WTC11 (cell line): ENCODE measurements at regions not wholly inside any gene's neighbourhood (a gene's known extent, or its start where the extent isn't known, plus 50 kb on each side); places are given as distances from the start of the nearest gene placed in this dataset.

Experiments
- ATAC-seq: fragments of 200-7000 bp; cut with Tn5 transposase; 2 replicates; pipeline ENCODE4 v1.10.0; 2021; ENCODE audit warnings: mild to moderate bottlenecking, moderate library complexity
- CTCF ChIA-PET: fragments of 300-600 bp; sonication (Branson Sonifier 250); formaldehyde crosslinking; loops from one replicate; lab custom pipeline; 2021; ENCODE audit warnings: antibody characterized with exemption; lab: Charles Lee
- POLR2A ChIA-PET: fragments of 350-600 bp; sonication (Branson Sonifier 250); formaldehyde crosslinking; loops from one replicate; lab custom pipeline; 2021; ENCODE audit warnings: antibody characterized with exemption; lab: Charles Lee
- DNase-seq: peaks from one replicate; pipeline ENCODE4 v3.0.0; 2021; ENCODE audit warnings: low spot score
- H3K27ac Mint-ChIP-seq: 2 replicates; pipeline ENCODE4 v1.8.0; 2021; ENCODE audit warnings: mixed read lengths
- H3K27me3 Mint-ChIP-seq: 2 replicates; pipeline ENCODE4 v1.8.0; 2021; ENCODE audit warnings: low read depth, mild to moderate bottlenecking, moderate library complexity, mixed read lengths
- H3K36me3 Mint-ChIP-seq: 2 replicates; pipeline ENCODE4 v1.8.0; 2021; ENCODE audit warnings: mixed read lengths
- H3K4me1 Mint-ChIP-seq: 2 replicates; pipeline ENCODE4 v1.8.0; 2022; ENCODE audit warnings: mixed read lengths
- H3K4me3 Mint-ChIP-seq: 2 replicates; pipeline ENCODE4 v1.8.0; 2021; ENCODE audit warnings: mild to moderate bottlenecking, moderate library complexity, mixed read lengths
- H3K9me3 Mint-ChIP-seq: 2 replicates; pipeline ENCODE4 v1.8.0; 2021; ENCODE audit warnings: mixed read lengths
- ESRRA ChIP-seq: sonication (generic); formaldehyde crosslinking; IDR thresholded peaks from 2 replicates; pipeline ENCODE4 v1.8.1; 2022; ENCODE audit warnings: mild to moderate bottlenecking, missing genetic modification reagents, borderline replicate concordance
- FOXK1 ChIP-seq: sonication (generic); formaldehyde crosslinking; IDR thresholded peaks from 2 replicates; pipeline ENCODE4 v1.8.0; 2022; ENCODE audit warnings: mild to moderate bottlenecking, moderate library complexity, missing genetic modification reagents
- FOXP1 ChIP-seq: sonication (generic); formaldehyde crosslinking; IDR thresholded peaks from 2 replicates; pipeline ENCODE4 v1.8.0; 2022; ENCODE audit warnings: missing genetic modification reagents, mild to moderate bottlenecking, moderate library complexity, borderline replicate concordance
- GRHL2 ChIP-seq: fragments of 250-450 bp; sonication (Bioruptor Pico); IDR thresholded peaks from 2 replicates; pipeline ENCODE4 v1.8.0; 2022; ENCODE audit warnings: mild to moderate bottlenecking, moderate library complexity; ENCODE audit not compliant: insufficient replicate concordance, severe bottlenecking
- IRF1 ChIP-seq: sonication (generic); formaldehyde crosslinking; IDR thresholded peaks from 2 replicates; pipeline ENCODE4 v1.8.0; 2023; ENCODE audit warnings: missing genetic modification reagents
- MXD4 ChIP-seq: fragments of 250-450 bp; sonication (Bioruptor Pico); IDR thresholded peaks from 2 replicates; pipeline ENCODE4 v1.8.0; 2021; ENCODE audit warnings: mild to moderate bottlenecking, moderate library complexity, borderline replicate concordance
- NR3C1 ChIP-seq: sonication (generic); formaldehyde crosslinking; conservative IDR thresholded peaks from 2 replicates; pipeline ENCODE4 v1.8.1; 2023; ENCODE audit warnings: low read depth, mild to moderate bottlenecking, missing genetic modification reagents
- TCF7 ChIP-seq: sonication (generic); formaldehyde crosslinking; IDR thresholded peaks from 2 replicates; pipeline ENCODE4 v1.8.0; 2022; ENCODE audit warnings: mild to moderate bottlenecking, low read depth, missing genetic modification reagents, moderate library complexity
- ZNF671 ChIP-seq: fragments of 250-450 bp; sonication (Bioruptor Pico); IDR thresholded peaks from 2 replicates; pipeline ENCODE4 v1.8.0; 2021; ENCODE audit warnings: mild to moderate bottlenecking
- TF ChIP-seq, protein P1 (sequence below): fragments of 250-450 bp; sonication (Bioruptor Pico); IDR thresholded peaks from 2 replicates; pipeline ENCODE4 v1.9.0; 2021; ENCODE audit warnings: mild to moderate bottlenecking, borderline replicate concordance
- TF ChIP-seq, protein P2 (sequence below): fragments of 250-450 bp; sonication (Bioruptor Pico); IDR thresholded peaks from 2 replicates; pipeline ENCODE4 v1.9.0; 2021; ENCODE audit warnings: mild to moderate bottlenecking
- TF ChIP-seq, protein P3 (sequence below): sonication (generic); formaldehyde crosslinking; IDR thresholded peaks from 2 replicates; pipeline ENCODE4 v1.8.1; 2022; ENCODE audit warnings: low read depth, missing genetic modification reagents, borderline replicate concordance
- TF ChIP-seq, protein P4 (sequence below): sonication (generic); formaldehyde crosslinking; IDR thresholded peaks from 2 replicates; pipeline ENCODE4 v1.8.1; 2023; ENCODE audit warnings: mild to moderate bottlenecking, missing genetic modification reagents
- TF ChIP-seq, protein P5 (sequence below): sonication (generic); formaldehyde crosslinking; IDR thresholded peaks from 2 replicates; pipeline ENCODE4 v1.8.0; 2023; ENCODE audit warnings: missing genetic modification reagents, mild to moderate bottlenecking, borderline replicate concordance

- TF ChIP-seq, protein P1, sequence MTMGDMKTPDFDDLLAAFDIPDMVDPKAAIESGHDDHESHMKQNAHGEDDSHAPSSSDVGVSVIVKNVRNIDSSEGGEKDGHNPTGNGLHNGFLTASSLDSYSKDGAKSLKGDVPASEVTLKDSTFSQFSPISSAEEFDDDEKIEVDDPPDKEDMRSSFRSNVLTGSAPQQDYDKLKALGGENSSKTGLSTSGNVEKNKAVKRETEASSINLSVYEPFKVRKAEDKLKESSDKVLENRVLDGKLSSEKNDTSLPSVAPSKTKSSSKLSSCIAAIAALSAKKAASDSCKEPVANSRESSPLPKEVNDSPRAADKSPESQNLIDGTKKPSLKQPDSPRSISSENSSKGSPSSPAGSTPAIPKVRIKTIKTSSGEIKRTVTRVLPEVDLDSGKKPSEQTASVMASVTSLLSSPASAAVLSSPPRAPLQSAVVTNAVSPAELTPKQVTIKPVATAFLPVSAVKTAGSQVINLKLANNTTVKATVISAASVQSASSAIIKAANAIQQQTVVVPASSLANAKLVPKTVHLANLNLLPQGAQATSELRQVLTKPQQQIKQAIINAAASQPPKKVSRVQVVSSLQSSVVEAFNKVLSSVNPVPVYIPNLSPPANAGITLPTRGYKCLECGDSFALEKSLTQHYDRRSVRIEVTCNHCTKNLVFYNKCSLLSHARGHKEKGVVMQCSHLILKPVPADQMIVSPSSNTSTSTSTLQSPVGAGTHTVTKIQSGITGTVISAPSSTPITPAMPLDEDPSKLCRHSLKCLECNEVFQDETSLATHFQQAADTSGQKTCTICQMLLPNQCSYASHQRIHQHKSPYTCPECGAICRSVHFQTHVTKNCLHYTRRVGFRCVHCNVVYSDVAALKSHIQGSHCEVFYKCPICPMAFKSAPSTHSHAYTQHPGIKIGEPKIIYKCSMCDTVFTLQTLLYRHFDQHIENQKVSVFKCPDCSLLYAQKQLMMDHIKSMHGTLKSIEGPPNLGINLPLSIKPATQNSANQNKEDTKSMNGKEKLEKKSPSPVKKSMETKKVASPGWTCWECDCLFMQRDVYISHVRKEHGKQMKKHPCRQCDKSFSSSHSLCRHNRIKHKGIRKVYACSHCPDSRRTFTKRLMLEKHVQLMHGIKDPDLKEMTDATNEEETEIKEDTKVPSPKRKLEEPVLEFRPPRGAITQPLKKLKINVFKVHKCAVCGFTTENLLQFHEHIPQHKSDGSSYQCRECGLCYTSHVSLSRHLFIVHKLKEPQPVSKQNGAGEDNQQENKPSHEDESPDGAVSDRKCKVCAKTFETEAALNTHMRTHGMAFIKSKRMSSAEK: no peak
Observed at GRCh38 chr7:23888958-23889357, 178.9 kb downstream of the STK31 start (continued).

GRCh38 chr7:23889566-23889965, 179.5 kb downstream of the STK31 start:
- DNase-seq (no peak), ATAC-seq (no peak)
- Mint-ChIP-seq H3K9me3 (peaks cover 3% of the 10 kb centered on the region; the same call in 1 of the 2 replicates), H3K27ac (no peak overlapping the region), H3K27me3 (no peaks in the 10 kb centered on the region), H3K4me1 (peaks cover 3% of the 10 kb centered on the region; the same call in 1 of the 2 replicates), H3K4me3 (no peak overlapping the region), H3K36me3 (no peaks in the 10 kb centered on the region)
- TF ChIP-seq IRF1 (CRISPR knock-in tag): no peak
- no peak for TF ChIP-seq MXD4
- no peak for TF ChIP-seq GRHL2 (CRISPR knock-in tag)
- TF ChIP-seq, protein P2, sequence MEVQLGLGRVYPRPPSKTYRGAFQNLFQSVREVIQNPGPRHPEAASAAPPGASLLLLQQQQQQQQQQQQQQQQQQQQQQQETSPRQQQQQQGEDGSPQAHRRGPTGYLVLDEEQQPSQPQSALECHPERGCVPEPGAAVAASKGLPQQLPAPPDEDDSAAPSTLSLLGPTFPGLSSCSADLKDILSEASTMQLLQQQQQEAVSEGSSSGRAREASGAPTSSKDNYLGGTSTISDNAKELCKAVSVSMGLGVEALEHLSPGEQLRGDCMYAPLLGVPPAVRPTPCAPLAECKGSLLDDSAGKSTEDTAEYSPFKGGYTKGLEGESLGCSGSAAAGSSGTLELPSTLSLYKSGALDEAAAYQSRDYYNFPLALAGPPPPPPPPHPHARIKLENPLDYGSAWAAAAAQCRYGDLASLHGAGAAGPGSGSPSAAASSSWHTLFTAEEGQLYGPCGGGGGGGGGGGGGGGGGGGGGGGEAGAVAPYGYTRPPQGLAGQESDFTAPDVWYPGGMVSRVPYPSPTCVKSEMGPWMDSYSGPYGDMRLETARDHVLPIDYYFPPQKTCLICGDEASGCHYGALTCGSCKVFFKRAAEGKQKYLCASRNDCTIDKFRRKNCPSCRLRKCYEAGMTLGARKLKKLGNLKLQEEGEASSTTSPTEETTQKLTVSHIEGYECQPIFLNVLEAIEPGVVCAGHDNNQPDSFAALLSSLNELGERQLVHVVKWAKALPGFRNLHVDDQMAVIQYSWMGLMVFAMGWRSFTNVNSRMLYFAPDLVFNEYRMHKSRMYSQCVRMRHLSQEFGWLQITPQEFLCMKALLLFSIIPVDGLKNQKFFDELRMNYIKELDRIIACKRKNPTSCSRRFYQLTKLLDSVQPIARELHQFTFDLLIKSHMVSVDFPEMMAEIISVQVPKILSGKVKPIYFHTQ (CRISPR knock-in tag): no peak
- no peak for TF ChIP-seq NR3C1 (CRISPR knock-in tag)
- TF ChIP-seq FOXK1 (CRISPR knock-in tag): no peak
- no peak for TF ChIP-seq ZNF671
- TF ChIP-seq, protein P3, sequence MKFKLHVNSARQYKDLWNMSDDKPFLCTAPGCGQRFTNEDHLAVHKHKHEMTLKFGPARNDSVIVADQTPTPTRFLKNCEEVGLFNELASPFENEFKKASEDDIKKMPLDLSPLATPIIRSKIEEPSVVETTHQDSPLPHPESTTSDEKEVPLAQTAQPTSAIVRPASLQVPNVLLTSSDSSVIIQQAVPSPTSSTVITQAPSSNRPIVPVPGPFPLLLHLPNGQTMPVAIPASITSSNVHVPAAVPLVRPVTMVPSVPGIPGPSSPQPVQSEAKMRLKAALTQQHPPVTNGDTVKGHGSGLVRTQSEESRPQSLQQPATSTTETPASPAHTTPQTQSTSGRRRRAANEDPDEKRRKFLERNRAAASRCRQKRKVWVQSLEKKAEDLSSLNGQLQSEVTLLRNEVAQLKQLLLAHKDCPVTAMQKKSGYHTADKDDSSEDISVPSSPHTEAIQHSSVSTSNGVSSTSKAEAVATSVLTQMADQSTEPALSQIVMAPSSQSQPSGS (CRISPR knock-in tag): no peak
- TF ChIP-seq FOXP1 (CRISPR knock-in tag): no peak
- TF ChIP-seq, protein P4, sequence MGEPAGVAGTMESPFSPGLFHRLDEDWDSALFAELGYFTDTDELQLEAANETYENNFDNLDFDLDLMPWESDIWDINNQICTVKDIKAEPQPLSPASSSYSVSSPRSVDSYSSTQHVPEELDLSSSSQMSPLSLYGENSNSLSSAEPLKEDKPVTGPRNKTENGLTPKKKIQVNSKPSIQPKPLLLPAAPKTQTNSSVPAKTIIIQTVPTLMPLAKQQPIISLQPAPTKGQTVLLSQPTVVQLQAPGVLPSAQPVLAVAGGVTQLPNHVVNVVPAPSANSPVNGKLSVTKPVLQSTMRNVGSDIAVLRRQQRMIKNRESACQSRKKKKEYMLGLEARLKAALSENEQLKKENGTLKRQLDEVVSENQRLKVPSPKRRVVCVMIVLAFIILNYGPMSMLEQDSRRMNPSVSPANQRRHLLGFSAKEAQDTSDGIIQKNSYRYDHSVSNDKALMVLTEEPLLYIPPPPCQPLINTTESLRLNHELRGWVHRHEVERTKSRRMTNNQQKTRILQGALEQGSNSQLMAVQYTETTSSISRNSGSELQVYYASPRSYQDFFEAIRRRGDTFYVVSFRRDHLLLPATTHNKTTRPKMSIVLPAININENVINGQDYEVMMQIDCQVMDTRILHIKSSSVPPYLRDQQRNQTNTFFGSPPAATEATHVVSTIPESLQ (CRISPR knock-in tag): no peak
- TF ChIP-seq, protein P5, sequence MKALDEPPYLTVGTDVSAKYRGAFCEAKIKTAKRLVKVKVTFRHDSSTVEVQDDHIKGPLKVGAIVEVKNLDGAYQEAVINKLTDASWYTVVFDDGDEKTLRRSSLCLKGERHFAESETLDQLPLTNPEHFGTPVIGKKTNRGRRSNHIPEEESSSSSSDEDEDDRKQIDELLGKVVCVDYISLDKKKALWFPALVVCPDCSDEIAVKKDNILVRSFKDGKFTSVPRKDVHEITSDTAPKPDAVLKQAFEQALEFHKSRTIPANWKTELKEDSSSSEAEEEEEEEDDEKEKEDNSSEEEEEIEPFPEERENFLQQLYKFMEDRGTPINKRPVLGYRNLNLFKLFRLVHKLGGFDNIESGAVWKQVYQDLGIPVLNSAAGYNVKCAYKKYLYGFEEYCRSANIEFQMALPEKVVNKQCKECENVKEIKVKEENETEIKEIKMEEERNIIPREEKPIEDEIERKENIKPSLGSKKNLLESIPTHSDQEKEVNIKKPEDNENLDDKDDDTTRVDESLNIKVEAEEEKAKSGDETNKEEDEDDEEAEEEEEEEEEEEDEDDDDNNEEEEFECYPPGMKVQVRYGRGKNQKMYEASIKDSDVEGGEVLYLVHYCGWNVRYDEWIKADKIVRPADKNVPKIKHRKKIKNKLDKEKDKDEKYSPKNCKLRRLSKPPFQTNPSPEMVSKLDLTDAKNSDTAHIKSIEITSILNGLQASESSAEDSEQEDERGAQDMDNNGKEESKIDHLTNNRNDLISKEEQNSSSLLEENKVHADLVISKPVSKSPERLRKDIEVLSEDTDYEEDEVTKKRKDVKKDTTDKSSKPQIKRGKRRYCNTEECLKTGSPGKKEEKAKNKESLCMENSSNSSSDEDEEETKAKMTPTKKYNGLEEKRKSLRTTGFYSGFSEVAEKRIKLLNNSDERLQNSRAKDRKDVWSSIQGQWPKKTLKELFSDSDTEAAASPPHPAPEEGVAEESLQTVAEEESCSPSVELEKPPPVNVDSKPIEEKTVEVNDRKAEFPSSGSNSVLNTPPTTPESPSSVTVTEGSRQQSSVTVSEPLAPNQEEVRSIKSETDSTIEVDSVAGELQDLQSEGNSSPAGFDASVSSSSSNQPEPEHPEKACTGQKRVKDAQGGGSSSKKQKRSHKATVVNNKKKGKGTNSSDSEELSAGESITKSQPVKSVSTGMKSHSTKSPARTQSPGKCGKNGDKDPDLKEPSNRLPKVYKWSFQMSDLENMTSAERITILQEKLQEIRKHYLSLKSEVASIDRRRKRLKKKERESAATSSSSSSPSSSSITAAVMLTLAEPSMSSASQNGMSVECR (CRISPR knock-in tag): no peak
- TF ChIP-seq TCF7 (CRISPR knock-in tag): no peak
- TF ChIP-seq ESRRA (CRISPR knock-in tag): no peak
- ChIA-PET POLR2A (interaction anchor here (1.1 kb wide), 1 partner anchor 100 kb away, joined by 4 read pairs; no protein-coding TSS in a partner anchor), CTCF (interaction anchor here (1.5 kb wide), 1 partner anchor 26 kb away, joined by 5 read pairs; no protein-coding TSS in a partner anchor)
